WTC11 (cell line): ENCODE measurements at regions not wholly inside any gene's neighbourhood (a gene's known extent, or its start where the extent isn't known, plus 50 kb on each side); places are given as distances from the start of the nearest gene placed in this dataset.

ENCODE experiments used
- ATAC-seq: fragments of 200-7000 bp; cut with Tn5 transposase; 2 replicates; pipeline ENCODE4 v1.10.0; 2021; ENCODE audit warnings: mild to moderate bottlenecking, moderate library complexity
- CTCF ChIA-PET: fragments of 300-600 bp; sonication (Branson Sonifier 250); formaldehyde crosslinking; loops from one replicate; lab custom pipeline; 2021; ENCODE audit warnings: antibody characterized with exemption; lab: Charles Lee
- POLR2A ChIA-PET: fragments of 350-600 bp; sonication (Branson Sonifier 250); formaldehyde crosslinking; loops from one replicate; lab custom pipeline; 2021; ENCODE audit warnings: antibody characterized with exemption; lab: Charles Lee
- DNase-seq: peaks from one replicate; pipeline ENCODE4 v3.0.0; 2021; ENCODE audit warnings: low spot score
- H3K27ac Mint-ChIP-seq: 2 replicates; pipeline ENCODE4 v1.8.0; 2021; ENCODE audit warnings: mixed read lengths
- H3K27me3 Mint-ChIP-seq: 2 replicates; pipeline ENCODE4 v1.8.0; 2021; ENCODE audit warnings: low read depth, mild to moderate bottlenecking, moderate library complexity, mixed read lengths
- H3K36me3 Mint-ChIP-seq: 2 replicates; pipeline ENCODE4 v1.8.0; 2021; ENCODE audit warnings: mixed read lengths
- H3K4me1 Mint-ChIP-seq: 2 replicates; pipeline ENCODE4 v1.8.0; 2022; ENCODE audit warnings: mixed read lengths
- H3K4me3 Mint-ChIP-seq: 2 replicates; pipeline ENCODE4 v1.8.0; 2021; ENCODE audit warnings: mild to moderate bottlenecking, moderate library complexity, mixed read lengths
- H3K9me3 Mint-ChIP-seq: 2 replicates; pipeline ENCODE4 v1.8.0; 2021; ENCODE audit warnings: mixed read lengths
- ATF1 ChIP-seq: sonication (generic); formaldehyde crosslinking; IDR thresholded peaks from 2 replicates; pipeline ENCODE4 v1.8.1; 2023; ENCODE audit warnings: mild to moderate bottlenecking, moderate library complexity, missing genetic modification reagents
- ATF3 ChIP-seq: sonication (generic); formaldehyde crosslinking; conservative IDR thresholded peaks from 2 replicates; pipeline ENCODE4 v1.8.1; 2022; ENCODE audit warnings: mild to moderate bottlenecking, missing genetic modification reagents
- CBFB ChIP-seq: sonication (generic); formaldehyde crosslinking; IDR thresholded peaks from 2 replicates; pipeline ENCODE4 v1.8.1; 2022; ENCODE audit warnings: mild to moderate bottlenecking, low read depth, missing genetic modification reagents
- CREB1 ChIP-seq: sonication (generic); formaldehyde crosslinking; IDR thresholded peaks from 2 replicates; pipeline ENCODE4 v1.8.0; 2023; ENCODE audit warnings: mild to moderate bottlenecking, missing genetic modification reagents
- CTCF ChIP-seq: fragments of 200-600 bp; IDR thresholded peaks from 2 replicates; pipeline ENCODE4 v1.8.0; 2022; ENCODE audit warnings: antibody characterized with exemption
- FOXJ3 ChIP-seq: sonication (generic); formaldehyde crosslinking; IDR thresholded peaks from 2 replicates; pipeline ENCODE4 v1.9.0; 2021; ENCODE audit warnings: missing genetic modification reagents, mild to moderate bottlenecking, borderline replicate concordance
- FOXK1 ChIP-seq: sonication (generic); formaldehyde crosslinking; IDR thresholded peaks from 2 replicates; pipeline ENCODE4 v1.8.0; 2022; ENCODE audit warnings: mild to moderate bottlenecking, moderate library complexity, missing genetic modification reagents
- GTF2I ChIP-seq: fragments of 250-450 bp; sonication (Bioruptor Pico); conservative IDR thresholded peaks from 2 replicates; pipeline ENCODE4 v1.4.0; 2021; ENCODE audit warnings: mild to moderate bottlenecking
- IRF2 ChIP-seq: sonication (generic); formaldehyde crosslinking; IDR thresholded peaks from 2 replicates; pipeline ENCODE4 v1.8.0; 2022; ENCODE audit warnings: low read depth, missing genetic modification reagents, borderline replicate concordance
- JAZF1 ChIP-seq: fragments of 250-450 bp; sonication (Bioruptor Pico); IDR thresholded peaks from 2 replicates; pipeline ENCODE4 v1.9.0; 2021; ENCODE audit warnings: moderate library complexity, mild to moderate bottlenecking, inconsistent platforms
- NR1H2 ChIP-seq: sonication (generic); formaldehyde crosslinking; IDR thresholded peaks from 2 replicates; pipeline ENCODE4 v1.9.0; 2021; ENCODE audit warnings: mild to moderate bottlenecking, moderate library complexity, missing genetic modification reagents
- PREB ChIP-seq: sonication (generic); formaldehyde crosslinking; IDR thresholded peaks from 2 replicates; pipeline ENCODE4 v1.8.1; 2022; ENCODE audit warnings: mild to moderate bottlenecking, missing genetic modification reagents, moderate library complexity, borderline replicate concordance
- SMAD4 ChIP-seq: sonication (generic); formaldehyde crosslinking; IDR thresholded peaks from 2 replicates; pipeline ENCODE4 v1.8.0; 2022; ENCODE audit warnings: mild to moderate bottlenecking, missing genetic modification reagents
- SOX15 ChIP-seq: fragments of 250-450 bp; sonication (Bioruptor Pico); IDR thresholded peaks from 2 replicates; pipeline ENCODE4 v1.9.0; 2021; ENCODE audit warnings: mild to moderate bottlenecking
- SP1 ChIP-seq: sonication (generic); formaldehyde crosslinking; conservative IDR thresholded peaks from 2 replicates; pipeline ENCODE4 v1.8.1; 2022; ENCODE audit warnings: missing genetic modification reagents
- TCF7 ChIP-seq: sonication (generic); formaldehyde crosslinking; IDR thresholded peaks from 2 replicates; pipeline ENCODE4 v1.8.0; 2022; ENCODE audit warnings: mild to moderate bottlenecking, low read depth, missing genetic modification reagents, moderate library complexity
- USF1 ChIP-seq: sonication (generic); formaldehyde crosslinking; IDR thresholded peaks from 2 replicates; pipeline ENCODE4 v1.8.0; 2022; ENCODE audit warnings: mild to moderate bottlenecking, missing genetic modification reagents
- ZBTB43 ChIP-seq: sonication (generic); formaldehyde crosslinking; IDR thresholded peaks from 2 replicates; pipeline ENCODE4 v1.8.1; 2023; ENCODE audit warnings: mild to moderate bottlenecking, missing genetic modification reagents
- ZNF121 ChIP-seq: sonication (generic); formaldehyde crosslinking; IDR thresholded peaks from 2 replicates; pipeline ENCODE4 v1.8.0; 2023; ENCODE audit warnings: missing genetic modification reagents
- ZNF219 ChIP-seq: sonication (generic); formaldehyde crosslinking; IDR thresholded peaks from 2 replicates; pipeline ENCODE4 v1.8.0; 2023; ENCODE audit warnings: missing genetic modification reagents, mild to moderate bottlenecking, borderline replicate concordance
- ZNF671 ChIP-seq: fragments of 250-450 bp; sonication (Bioruptor Pico); IDR thresholded peaks from 2 replicates; pipeline ENCODE4 v1.8.0; 2021; ENCODE audit warnings: mild to moderate bottlenecking
- TF ChIP-seq, protein P1 (sequence below): sonication (generic); formaldehyde crosslinking; IDR thresholded peaks from 2 replicates; pipeline ENCODE4 v1.8.1; 2022; ENCODE audit warnings: mild to moderate bottlenecking, moderate library complexity, missing genetic modification reagents
- TF ChIP-seq, protein P2 (sequence below): fragments of 250-450 bp; sonication (Bioruptor Pico); IDR thresholded peaks from 2 replicates; pipeline ENCODE4 v1.8.0; 2021; ENCODE audit warnings: mild to moderate bottlenecking

GRCh38 chr2:145845923-145846322 is 1326.0 kb upstream of the ZEB2 start:
- POLR2A ChIA-PET = no interaction called here
- no peak for TF ChIP-seq FOXJ3
- TF ChIP-seq SOX15 (CRISPR knock-in tag) = no peak
- no peak for TF ChIP-seq CTCF
- no peak for TF ChIP-seq FOXK1 (CRISPR knock-in tag)
- TF ChIP-seq IRF2 (CRISPR knock-in tag) = no peak
- TF ChIP-seq ZBTB43 (CRISPR knock-in tag) = no peak
- no peak for TF ChIP-seq NR1H2 (CRISPR knock-in tag)
- TF ChIP-seq PREB (CRISPR knock-in tag) = no peak
- no peak for TF ChIP-seq ZNF121 (CRISPR knock-in tag)
- TF ChIP-seq, protein P1, sequence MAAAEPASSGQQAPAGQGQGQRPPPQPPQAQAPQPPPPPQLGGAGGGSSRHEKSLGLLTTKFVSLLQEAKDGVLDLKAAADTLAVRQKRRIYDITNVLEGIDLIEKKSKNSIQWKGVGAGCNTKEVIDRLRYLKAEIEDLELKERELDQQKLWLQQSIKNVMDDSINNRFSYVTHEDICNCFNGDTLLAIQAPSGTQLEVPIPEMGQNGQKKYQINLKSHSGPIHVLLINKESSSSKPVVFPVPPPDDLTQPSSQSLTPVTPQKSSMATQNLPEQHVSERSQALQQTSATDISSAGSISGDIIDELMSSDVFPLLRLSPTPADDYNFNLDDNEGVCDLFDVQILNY = no peak
- no peak for TF ChIP-seq SMAD4 (CRISPR knock-in tag)
- DNase-seq (no peak), ATAC-seq (no peak)
- Mint-ChIP-seq H3K4me3 (no peak overlapping the region), H3K4me1 (no peaks in the 10 kb centered on the region), H3K27ac (no peak overlapping the region), H3K27me3 (no peaks in the 10 kb centered on the region), H3K36me3 (no peaks in the 10 kb centered on the region), H3K9me3 (no peaks in the 10 kb centered on the region)
- CTCF ChIA-PET = no interaction called here

- no peak for DNase-seq
- Mint-ChIP-seq H3K36me3 (no peaks in the 10 kb centered on the region), H3K4me1 (no peaks in the 10 kb centered on the region), H3K27me3 (no peaks in the 10 kb centered on the region), H3K9me3 (no peaks in the 10 kb centered on the region), H3K4me3 (no peak overlapping the region)
- ChIA-PET CTCF (no interaction called here), POLR2A (no interaction called here)
- TF ChIP-seq ATF1 (CRISPR knock-in tag) (no peak), CREB1 (no peak), JAZF1 (CRISPR knock-in tag) (no peak)
- TF ChIP-seq, all 79 proteins: peak for 0
- H3K27ac Mint-ChIP-seq = no peak overlapping the region
- ATAC-seq = no peak
These were observed 1325.4 kb upstream of the ZEB2 start for GRCh38 chr2:145845207-145845894.

DNA sequence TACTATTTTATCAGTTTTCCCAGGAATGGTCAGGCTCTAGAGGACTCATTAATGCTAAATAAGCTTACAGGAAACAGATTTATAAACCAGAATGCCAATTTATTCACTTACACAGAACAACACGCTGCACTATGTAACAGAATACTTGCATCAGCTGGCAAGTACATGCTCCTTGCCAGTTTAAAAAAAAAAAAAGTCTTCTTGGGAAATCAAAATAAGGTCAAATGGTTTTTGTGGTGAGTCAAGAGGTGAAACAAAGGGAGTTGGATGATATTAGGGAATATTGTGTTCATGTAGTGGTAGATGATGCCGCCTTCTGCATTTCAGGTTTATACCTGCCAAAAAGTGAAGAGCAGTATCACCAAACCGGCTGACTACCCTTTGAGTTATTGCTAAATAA is 1322.1 kb upstream of the ZEB2 start:
- ATAC-seq (no peak), DNase-seq (no peak)
- Mint-ChIP-seq H3K27ac (no peak overlapping the region), H3K4me1 (no peaks in the 10 kb centered on the region), H3K36me3 (no peaks in the 10 kb centered on the region), H3K9me3 (no peaks in the 10 kb centered on the region), H3K27me3 (no peaks in the 10 kb centered on the region), H3K4me3 (no peak overlapping the region)
- POLR2A ChIA-PET = interaction anchor here (0.7 kb wide), 1 partner anchor 745 kb away, joined by 4 read pairs; no protein-coding TSS in a partner anchor
- CTCF ChIA-PET = no interaction called here
- TF ChIP-seq GTF2I (no peak), CBFB (CRISPR knock-in tag) (no peak), USF1 (CRISPR knock-in tag) (no peak), TCF7 (CRISPR knock-in tag) (no peak), ATF3 (no peak), PREB (CRISPR knock-in tag) (no peak), ZNF219 (no peak), ZNF671 (CRISPR knock-in tag) (no peak), SP1 (CRISPR knock-in tag) (no peak)
- TF ChIP-seq, protein P2, sequence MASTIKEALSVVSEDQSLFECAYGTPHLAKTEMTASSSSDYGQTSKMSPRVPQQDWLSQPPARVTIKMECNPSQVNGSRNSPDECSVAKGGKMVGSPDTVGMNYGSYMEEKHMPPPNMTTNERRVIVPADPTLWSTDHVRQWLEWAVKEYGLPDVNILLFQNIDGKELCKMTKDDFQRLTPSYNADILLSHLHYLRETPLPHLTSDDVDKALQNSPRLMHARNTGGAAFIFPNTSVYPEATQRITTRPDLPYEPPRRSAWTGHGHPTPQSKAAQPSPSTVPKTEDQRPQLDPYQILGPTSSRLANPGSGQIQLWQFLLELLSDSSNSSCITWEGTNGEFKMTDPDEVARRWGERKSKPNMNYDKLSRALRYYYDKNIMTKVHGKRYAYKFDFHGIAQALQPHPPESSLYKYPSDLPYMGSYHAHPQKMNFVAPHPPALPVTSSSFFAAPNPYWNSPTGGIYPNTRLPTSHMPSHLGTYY = no peak
- TF ChIP-seq, protein P1 = no peak
